ENCODE measurements at regions not wholly inside any gene's neighbourhood (a gene's known extent, or its start where the extent isn't known, plus 50 kb on each side); places are given as distances from the start of the nearest gene placed in this dataset.

- no peaks in the 10 kb centered on the region for H3K27me3 ChIP-seq (ENCODE audit: control insufficient read depth, insufficient read depth, low read length)
- H3K27ac ChIP-seq (ENCODE audit: low read length): no peak overlapping the region
- BruUV-seq (replicated peaks): no TSS peak
- intact Hi-C loops (cut with micrococcal nuclease; ENCODE audit: unreplicated experiment) (no loop called here), in situ Hi-C loops (cut with HindIII; ENCODE audit: low pct_unique_long_range_greater_than_20kb, low sequenced_read_pairs) (no loop called here)
- no peaks in the 10 kb centered on the region for H3K4me1 ChIP-seq (ENCODE audit: control insufficient read depth, insufficient read depth, low read length)
- ATAC-seq (no peak), DNase-seq (ENCODE audit: low read depth, low spot score) (no peak)
- TF ChIP-seq TCF7L2 (IDR thresholded peaks at IDR 0.05; ENCODE audit: low read depth, low read length): no peak
- no peak for TF ChIP-seq REST (IDR thresholded peaks at IDR 0.05; ENCODE audit: insufficient read depth in 1 of 2, low read depth in 2 of 2, low read length in 1 of 2)
- TF ChIP-seq CTCF (IDR thresholded peaks at IDR 0.05): no peak
- TF ChIP-seq POLR2AphosphoS5 (IDR thresholded peaks at IDR 0.05; ENCODE audit: low read depth, low read length): no peak
- TF ChIP-seq SIN3A (IDR thresholded peaks at IDR 0.05; ENCODE audit: borderline replicate concordance, insufficient read depth, low read depth, low read length): no peak
- H3K4me3 ChIP-seq (ENCODE audit: low read depth in 2 of 2, low read length in 2 of 2): no peak overlapping the region
- peaks cover 2% of the 10 kb centered on the region; the same call in 1 of the 2 replicates for H3K9me3 ChIP-seq (ENCODE audit: control insufficient read depth, insufficient read depth, low read depth, low read length)
- ChIA-PET CTCF (no interaction called here), POLR2A (no interaction called here)
- no peaks in the 10 kb centered on the region for H3K36me3 ChIP-seq (ENCODE audit: control insufficient read depth, insufficient read depth, low read length)
Measured at GRCh38 chr6:93751969-93752368, 332.6 kb upstream of the EPHA7 start.

- intact Hi-C loops (cut with micrococcal nuclease; ENCODE audit: unreplicated experiment): loop anchor here (5.0 kb wide), 1 partner anchor 502 kb away; no protein-coding TSS in a partner anchor
- no peaks in the 10 kb centered on the region for H3K27me3 ChIP-seq (ENCODE audit: control insufficient read depth, insufficient read depth, low read length)
- DNase-seq (ENCODE audit: low read depth, low spot score) (no peak), ATAC-seq (no peak)
- H3K36me3 ChIP-seq (ENCODE audit: control insufficient read depth, insufficient read depth, low read length): no peaks in the 10 kb centered on the region
- H3K4me1 ChIP-seq (ENCODE audit: control insufficient read depth, insufficient read depth, low read length): no peaks in the 10 kb centered on the region
- POLR2A ChIA-PET: no interaction called here
- no TSS peak for BruUV-seq (replicated peaks)
- H3K27ac ChIP-seq (ENCODE audit: low read length): no peak overlapping the region
- H3K4me3 ChIP-seq (ENCODE audit: low read depth in 2 of 2, low read length in 2 of 2): no peak overlapping the region
- in situ Hi-C loops (cut with HindIII; ENCODE audit: low pct_unique_long_range_greater_than_20kb, low sequenced_read_pairs): no loop called here
- 0 out of 2 replicates have a peak, but pooled peaks cover 1% of the 10 kb centered on the region for H3K9me3 ChIP-seq (ENCODE audit: control insufficient read depth, insufficient read depth, low read depth, low read length)
- TF ChIP-seq TCF7L2 (IDR thresholded peaks at IDR 0.05; ENCODE audit: low read depth, low read length) (no peak), REST (IDR thresholded peaks at IDR 0.05; ENCODE audit: insufficient read depth in 1 of 2, low read depth in 2 of 2, low read length in 1 of 2) (no peak), POLR2AphosphoS5 (IDR thresholded peaks at IDR 0.05; ENCODE audit: low read depth, low read length) (no peak), SIN3A (IDR thresholded peaks at IDR 0.05; ENCODE audit: borderline replicate concordance, insufficient read depth, low read depth, low read length) (no peak), CTCF (IDR thresholded peaks at IDR 0.05) (no peak)
- CTCF ChIA-PET: no interaction called here
Measured at GRCh38 chr6:93749930-93750329, 330.6 kb upstream of the EPHA7 start.
